SW 1271 (cell line): ENCODE measurements at regions not wholly inside any gene's neighbourhood (a gene's known extent, or its start where the extent isn't known, plus 50 kb on each side); places are given as distances from the start of the nearest gene placed in this dataset.
A peak's percentile ranks its signal among the peaks of the same experiment; 100 is the strongest.
"Not testable (repeated sequence)": the region's sequence is repeated elsewhere in the genome, so short reads cannot be mapped to it uniquely, and the experiment has no call there.

Experiments
- DNase-seq, 2 experiments: peaks; one replicate each; lab custom pipeline; 2025; lab: John Stamatoyannopoulos, UW

DNA sequence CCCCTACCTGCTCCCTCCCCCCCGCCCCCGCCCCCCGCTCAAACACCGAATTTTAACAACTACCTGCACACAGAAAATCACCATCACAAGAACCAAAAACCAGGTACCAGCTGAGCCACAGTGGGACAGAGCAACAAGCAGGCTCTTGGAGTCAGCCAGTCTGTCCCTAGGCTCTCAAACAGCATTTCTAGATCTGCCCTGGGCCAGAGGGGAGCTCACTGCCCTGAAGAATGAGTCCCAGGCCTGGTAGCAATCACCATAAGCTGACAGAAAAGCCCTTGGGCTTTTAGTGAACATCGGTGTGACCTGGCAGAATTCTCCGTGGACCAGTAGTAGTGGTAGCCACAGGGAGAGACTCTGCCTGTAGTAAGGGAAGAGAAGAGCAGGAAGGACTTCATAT is 58.3 kb downstream of the C11orf87 start:
- DNase-seq: no peak

DNA sequence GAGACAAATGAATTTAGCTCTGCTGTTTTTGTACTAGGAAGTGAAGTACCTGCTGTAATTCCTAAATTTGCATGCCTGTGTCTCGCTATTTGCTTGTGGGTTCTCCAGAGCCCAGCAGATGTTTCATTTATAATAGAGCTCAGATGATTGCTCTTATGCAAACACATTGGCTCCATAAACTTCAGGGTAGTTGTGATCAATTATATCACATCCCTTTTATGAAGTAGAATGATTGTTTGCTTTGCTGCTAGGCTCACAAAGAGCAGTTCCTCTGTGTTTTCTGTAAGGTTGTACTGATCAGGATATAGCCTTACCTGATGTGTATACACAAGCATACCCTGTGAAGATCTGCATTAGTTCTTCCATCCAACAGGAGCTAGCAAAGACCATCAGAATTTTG is 64.1 kb downstream of the C11orf87 start:
- DNase-seq: no peak

GRCh38 chr11:109490953-109491635 is 69.1 kb downstream of the C11orf87 start:
- DNase-seq: no peak

DNA sequence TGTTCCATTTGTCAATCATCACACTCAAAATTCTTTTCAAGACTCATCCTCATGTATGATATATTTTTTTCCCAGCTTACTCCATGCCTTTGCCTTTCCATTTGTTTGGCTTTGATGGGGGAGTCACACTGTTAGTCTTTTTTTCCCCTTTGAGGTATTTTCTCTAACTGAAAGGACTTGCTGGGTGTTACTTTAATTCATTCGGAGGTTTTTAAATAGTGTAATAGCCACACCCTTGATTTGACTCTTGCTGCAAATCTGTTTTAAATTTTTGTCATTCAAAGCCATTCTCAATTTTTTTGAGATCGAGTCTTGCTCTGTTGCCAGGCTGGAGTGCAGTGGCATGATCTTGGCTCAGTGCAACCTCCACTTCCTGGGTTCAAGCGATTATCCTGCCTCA is 84.1 kb downstream of the C11orf87 start:
- no peak for DNase-seq

- DNase-seq: no peak
Measured at GRCh38 chr11:109507331-109507730, 85.3 kb downstream of the C11orf87 start.

GRCh38 chr11:109507836-109508561 is 86.0 kb downstream of the C11orf87 start:
- DNase-seq: no peak

DNA sequence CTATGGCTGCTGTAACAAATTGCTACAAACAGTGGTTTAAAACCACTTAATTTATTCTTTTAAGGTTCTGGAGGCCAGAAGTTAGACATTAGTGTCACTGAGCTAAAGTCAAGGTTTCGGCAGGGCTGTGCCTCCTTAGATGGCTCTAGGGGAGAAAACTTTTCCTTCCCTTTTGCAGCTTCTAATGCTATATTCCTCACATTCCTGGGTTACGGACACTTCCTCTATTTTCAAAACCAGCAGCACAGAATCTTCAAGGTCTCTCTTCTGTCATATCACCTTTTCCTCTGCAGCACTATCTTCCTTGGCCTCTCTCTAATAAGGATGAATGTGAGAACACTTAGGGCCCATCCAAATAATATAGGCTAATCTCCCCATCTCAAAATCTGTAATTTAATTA is 87.0 kb downstream of the C11orf87 start:
- DNase-seq: no peak

GRCh38 chr11:109510316-109510715 is 88.3 kb downstream of the C11orf87 start:
- DNase-seq: no peak

- no peak for DNase-seq
Measured at GRCh38 chr11:109511598-109511997, 89.6 kb downstream of the C11orf87 start.

DNA sequence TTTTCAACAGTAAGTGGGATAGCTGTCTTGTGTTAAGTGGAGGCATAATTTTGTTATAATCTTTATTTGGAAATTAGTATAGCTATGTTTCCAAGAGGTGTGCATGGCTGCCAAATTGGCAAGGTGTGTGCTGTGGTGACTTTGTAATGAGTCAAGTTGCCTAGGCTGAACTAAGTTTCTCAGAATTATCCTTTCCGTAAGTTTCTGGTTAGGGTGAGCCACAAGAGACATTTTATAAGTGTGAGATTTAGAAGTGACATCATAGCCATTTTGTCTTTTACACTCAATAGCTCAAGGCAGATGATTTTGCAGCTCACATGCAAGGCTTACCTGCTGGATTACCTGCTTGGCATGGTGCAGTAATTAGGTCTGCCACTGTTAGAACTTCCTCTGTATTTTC is 90.3 kb downstream of the C11orf87 start:
- no peak for DNase-seq

GRCh38 chr11:109512680-109513079 is 90.7 kb downstream of the C11orf87 start:
- DNase-seq: no peak

DNA sequence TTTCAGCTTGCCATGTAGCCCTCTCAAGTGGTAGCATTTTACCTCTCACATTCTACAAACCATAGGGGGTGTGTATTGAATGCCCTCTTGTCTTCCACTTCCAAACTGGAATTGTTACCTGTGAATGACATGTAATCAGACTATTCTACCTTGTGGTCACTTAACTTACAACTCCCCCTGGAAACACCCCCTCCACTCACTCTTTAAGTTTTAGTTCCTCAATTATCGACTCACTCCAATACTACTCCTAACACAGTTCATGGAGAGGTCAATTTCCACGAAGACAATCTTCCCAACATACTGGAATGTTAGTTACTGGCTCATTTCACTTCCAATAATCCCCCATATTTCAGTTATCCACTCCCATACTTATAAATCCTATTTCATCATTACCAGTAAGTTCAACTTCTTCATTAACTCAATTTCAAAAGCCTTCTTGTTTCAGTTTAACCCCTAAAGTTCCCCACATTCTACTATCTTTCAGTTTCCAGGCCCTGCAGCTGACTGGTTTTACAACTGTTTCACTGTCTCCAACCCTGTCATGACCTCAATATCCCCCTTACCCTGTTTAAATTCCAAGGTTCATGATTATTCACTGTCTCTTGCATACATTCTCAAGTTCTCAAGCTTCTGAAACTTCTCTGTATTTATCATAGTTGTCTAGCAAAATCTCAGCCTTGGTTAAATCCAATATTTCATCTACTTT is 92.5 kb downstream of the C11orf87 start:
- DNase-seq: no peak

GRCh38 chr11:109519253-109519652 is 97.3 kb downstream of the C11orf87 start:
- no peak for DNase-seq

- DNase-seq: no peak
Measured at GRCh38 chr11:109521571-109522086, 99.6 kb downstream of the C11orf87 start.

- no peak for DNase-seq
Measured at GRCh38 chr11:109522116-109522755, 100.2 kb downstream of the C11orf87 start.

DNA sequence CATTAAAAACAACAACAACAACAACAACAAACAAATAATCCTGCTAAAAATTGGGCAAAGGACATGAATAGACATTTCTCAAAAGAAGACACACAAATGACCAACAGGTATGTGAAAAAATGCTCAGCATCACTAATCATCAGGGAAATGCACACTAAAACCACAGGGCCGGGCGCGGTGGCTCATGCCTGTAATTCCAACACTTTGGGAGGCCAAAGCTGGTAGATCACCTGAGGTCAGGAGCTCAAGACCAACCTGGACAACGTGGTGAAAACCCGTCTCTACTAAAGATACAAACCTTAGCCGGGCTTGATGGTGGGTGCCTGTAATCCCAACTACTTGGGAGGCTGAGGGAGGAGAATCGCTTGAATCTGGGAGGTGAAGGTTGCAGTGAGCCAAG is 103.6 kb downstream of the C11orf87 start:
- not testable (repeated sequence) for DNase-seq

- no peak for DNase-seq
Measured at GRCh38 chr11:109526061-109526460, 104.1 kb downstream of the C11orf87 start.

- no peak for DNase-seq
Measured at GRCh38 chr11:109526931-109527330, 104.9 kb downstream of the C11orf87 start.

DNA sequence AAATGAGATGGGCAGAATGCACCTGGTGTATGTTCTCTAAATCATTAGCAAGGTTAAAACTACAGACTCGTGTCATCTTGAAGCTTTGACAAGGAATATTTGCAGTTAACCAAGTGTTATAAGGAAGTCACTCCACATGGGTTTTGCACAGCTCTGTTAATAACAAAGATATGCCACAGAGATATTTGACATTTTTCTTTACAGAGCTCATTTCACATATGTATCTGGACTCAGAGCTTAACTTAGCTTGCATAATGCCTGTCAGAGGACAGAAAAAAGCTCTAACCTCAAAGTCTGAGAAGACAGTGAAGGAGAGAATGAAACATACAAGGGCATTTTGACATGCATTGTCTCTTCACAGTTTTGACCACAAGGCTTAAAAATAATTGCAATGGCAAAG is 105.5 kb downstream of the C11orf87 start:
- DNase-seq: peak in 1 of 2 experiments; percentile 17

DNA sequence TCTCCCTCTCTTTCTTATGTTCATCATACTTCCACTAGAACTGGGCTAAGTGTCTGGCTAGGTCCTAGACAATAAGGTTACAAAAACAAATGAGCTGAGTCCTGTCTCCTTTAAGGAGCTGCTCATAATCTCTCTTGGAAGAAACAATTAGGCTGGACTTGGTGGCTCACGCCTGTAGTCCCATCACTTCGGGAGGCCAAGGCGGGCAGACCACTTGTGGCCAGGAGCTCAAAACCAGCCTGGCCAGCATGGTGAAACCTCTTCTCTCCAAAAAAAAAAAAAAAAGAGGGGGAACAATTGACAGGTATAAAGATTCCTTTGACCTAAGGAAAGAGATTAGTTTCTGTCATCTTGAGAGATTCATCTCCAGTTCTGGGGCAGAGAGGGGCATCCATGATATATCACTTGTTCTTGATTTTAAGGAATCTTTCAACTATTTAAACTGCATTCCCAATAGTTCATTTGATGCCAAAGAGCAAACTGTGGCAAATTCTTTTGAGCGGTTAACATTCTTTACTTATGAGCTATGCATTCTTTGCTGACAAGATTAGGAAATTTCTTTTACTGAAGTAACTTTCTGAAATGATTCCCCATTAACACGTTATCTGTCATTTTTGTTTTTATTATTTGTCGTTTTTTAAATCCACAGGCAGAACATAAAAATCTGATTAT is 125.5 kb downstream of the C11orf87 start:
- peak; percentile 28 to 87 for DNase-seq

DNA sequence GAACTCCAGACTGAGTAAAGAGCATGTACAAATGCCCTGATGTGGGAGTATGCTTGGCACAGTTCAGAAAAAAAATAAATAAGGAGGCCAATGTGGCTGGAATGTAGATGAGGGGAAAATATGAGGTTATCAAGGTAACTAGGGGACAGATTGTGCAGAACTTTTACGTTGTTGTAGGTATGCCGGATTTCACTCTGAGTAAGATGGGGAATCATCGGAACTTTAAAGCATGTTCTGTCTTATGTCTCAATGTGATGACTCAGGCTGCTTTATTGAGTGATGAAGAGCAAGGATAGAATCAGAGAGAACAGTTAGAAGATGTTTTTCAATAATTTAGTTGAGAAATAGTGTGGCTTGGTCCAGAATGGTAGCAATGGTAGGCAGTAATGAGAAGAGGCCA is 130.4 kb downstream of the C11orf87 start:
- DNase-seq: no peak

DNA sequence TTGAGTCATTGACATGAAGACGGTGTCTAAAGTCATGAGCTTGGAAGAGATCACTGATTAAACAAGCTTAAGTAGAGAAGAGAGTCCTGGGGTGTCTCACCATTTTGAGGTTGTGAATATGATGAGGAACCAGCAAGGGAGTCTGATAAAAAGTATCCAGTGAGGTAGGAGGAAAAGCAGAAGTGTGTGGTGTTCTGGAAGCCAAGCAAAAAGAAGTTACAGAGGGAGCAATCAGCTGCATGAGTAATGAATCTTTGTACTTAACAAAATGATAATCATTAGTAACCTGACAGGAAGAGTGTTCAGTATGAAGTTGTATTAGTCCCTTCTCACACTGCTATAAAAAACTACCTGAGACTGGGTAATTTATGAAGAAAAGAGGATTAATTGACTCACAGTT is 131.3 kb downstream of the C11orf87 start:
- DNase-seq: no peak
